B cell (primary cell): ENCODE measurements at regions not wholly inside any gene's neighbourhood (a gene's known extent, or its start where the extent isn't known, plus 50 kb on each side); places are given as distances from the start of the nearest gene placed in this dataset.

Source experiments
- ATAC-seq: fragments of 200-7000 bp; cut with Tn5 transposase; one replicate; pipeline ENCODE4 v1.10.0; 2021; ENCODE audit warnings: low read depth, mild to moderate bottlenecking, moderate number of reproducible peaks, moderate library complexity
- CTCF ChIA-PET: fragments of 350-600 bp; sonication (Branson Sonifier 250); formaldehyde crosslinking; loops from one replicate; lab custom pipeline; 2021; ENCODE audit warnings: antibody characterized with exemption, inconsistent platforms; lab: Charles Lee
- POLR2A ChIA-PET: fragments of 350-600 bp; sonication (Branson Sonifier 250); formaldehyde crosslinking; loops from one replicate; lab custom pipeline; 2021; ENCODE audit warnings: antibody characterized with exemption; lab: Charles Lee
- DNase-seq: peaks from one replicate; pipeline ENCODE4 v3.0.0; 2013
- H2AFZ ChIP-seq: 2 replicates; pipeline ENCODE4 v1.6.1; 2012; ENCODE audit warnings: mild to moderate bottlenecking, low read depth, low read length; ENCODE audit not compliant: insufficient read depth, poor library complexity, severe bottlenecking
- H3K27ac ChIP-seq, 2 donors: 1 replicate in 1 of 2; 2 replicates in 1 of 2; pipeline ENCODE4 v1.5.1; 2012 to 2013; ENCODE audit warnings: low read length in 2 of 2, mild to moderate bottlenecking in 2 of 2, moderate library complexity in 1 of 2
- H3K27me3 ChIP-seq, 4 experiments: fragments of 200-600 bp in 1 of 4; sonication (generic) in 1 of 4; replicated peaks in 1 of 4; 1 replicate in 2 of 4; 2 replicates in 2 of 4; pipeline versions ENCODE4 v1.6.1 to v1.7.0; 2013 to 2016; ENCODE audit warnings: low read length in 3 of 4, mild to moderate bottlenecking in 2 of 4, mixed read lengths in 1 of 4, moderate library complexity in 1 of 4; ENCODE audit not compliant: insufficient read depth in 4 of 4, control insufficient read depth in 3 of 4; ENCODE audit errors: control extremely low read depth in 1 of 4
- H3K36me3 ChIP-seq, 2 experiments: replicated peaks in 1 of 2; 1 replicate in 1 of 2; 2 replicates in 1 of 2; pipeline versions ENCODE4 v1.6.1 to v1.7.1; 2013; ENCODE audit warnings: low read length in 1 of 2; ENCODE audit not compliant: insufficient read depth in 2 of 2, control insufficient read depth in 1 of 2; ENCODE audit errors: control extremely low read depth in 1 of 2, extremely low read depth in 1 of 2
- H3K4me1 ChIP-seq, 2 donors: fragments of 200-600 bp in 1 of 2; sonication (generic) in 1 of 2; 1 replicate in 1 of 2; 2 replicates in 1 of 2; pipeline versions ENCODE4 v1.5.1 to v1.6.1; 2013 to 2017; ENCODE audit warnings: low read length in 2 of 2; ENCODE audit not compliant: control insufficient read depth in 2 of 2, insufficient read depth in 2 of 2
- H3K4me2 ChIP-seq: replicated peaks from 2 replicates; pipeline ENCODE3; 2012; ENCODE audit warnings: mild to moderate bottlenecking, low read depth, low read length; ENCODE audit not compliant: poor library complexity, severe bottlenecking
- H3K4me3 ChIP-seq, 5 experiments: fragments of 200-600 bp in 1 of 5; sonication (generic) in 1 of 5; 1 replicate in 3 of 5; 2 replicates in 2 of 5; pipeline versions ENCODE4 v1.5.1 to v1.7.0; 2011 to 2016; ENCODE audit warnings: low read length in 4 of 5, mild to moderate bottlenecking in 4 of 5, low read depth in 2 of 5, control low read depth in 1 of 5, moderate library complexity in 1 of 5; ENCODE audit not compliant: insufficient read depth in 1 of 5; ENCODE audit errors: control extremely low read depth in 1 of 5, extremely low read depth in 1 of 5
- H3K79me2 ChIP-seq: fragments of 200-600 bp; sonication (generic); one replicate; pipeline ENCODE4 v1.6.0; 2016; ENCODE audit warnings: low read length; ENCODE audit not compliant: control insufficient read depth, insufficient read depth
- H3K9ac ChIP-seq: fragments of 200-600 bp; sonication (generic); 2 replicates; pipeline ENCODE4 v1.6.1; 2017; ENCODE audit warnings: mild to moderate bottlenecking, low read length, moderate library complexity
- H3K9me3 ChIP-seq, 3 donors: one replicate each; pipeline versions ENCODE4 v1.6.1 to v1.7.1; 2013; ENCODE audit warnings: low read length in 2 of 3; ENCODE audit not compliant: control insufficient read depth in 2 of 3, insufficient read depth in 1 of 3; ENCODE audit errors: control extremely low read depth in 1 of 3
- H4K20me1 ChIP-seq: 2 replicates; pipeline ENCODE4 v1.6.0; 2012; ENCODE audit warnings: mild to moderate bottlenecking, low read length; ENCODE audit not compliant: insufficient read depth, control insufficient read depth, poor library complexity, severe bottlenecking
- H3K27ac Mint-ChIP-seq: one replicate; pipeline ENCODE4 v1.8.0; 2021; ENCODE audit warnings: mixed read lengths
- H3K27me3 Mint-ChIP-seq: one replicate; pipeline ENCODE4 v1.8.0; 2021; ENCODE audit warnings: mixed read lengths
- H3K4me1 Mint-ChIP-seq: one replicate; pipeline ENCODE4 v1.8.0; 2021; ENCODE audit warnings: mixed read lengths
- H3K4me3 Mint-ChIP-seq: one replicate; pipeline ENCODE4 v1.8.0; 2021; ENCODE audit warnings: mixed read lengths
- H3K9me3 Mint-ChIP-seq: one replicate; pipeline ENCODE4 v1.8.0; 2022; ENCODE audit warnings: mixed read lengths; ENCODE audit not compliant: insufficient read depth
- CTCF ChIP-seq: fragments of 200-600 bp; IDR thresholded peaks from one replicate; pipeline ENCODE4 v1.8.0; 2022; ENCODE audit warnings: antibody characterized with exemption, mild to moderate bottlenecking
- EZH2 ChIP-seq: IDR thresholded peaks from 2 replicates; pipeline ENCODE4 v1.6.1; 2012; ENCODE audit warnings: borderline replicate concordance, low read depth, mild to moderate bottlenecking, moderate library complexity, low read length; ENCODE audit not compliant: insufficient read depth, poor library complexity, severe bottlenecking
- WGBS: methylation state at CpG from one replicate; pipeline ENCODE4 v1.1.5; 2013; ENCODE audit warnings: missing lambda C conversion rate; ENCODE audit not compliant: insufficient coverage; 5-methylcytosine and 5-hydroxymethylcytosine counted together
- intact Hi-C: fragments of 100-400 bp; cut with micrococcal nuclease; formaldehyde crosslinking; loops from one replicate; pipeline ENCODE4 v1.10.0; 2022

GRCh38 chr10:52376694-52377354 is 62.7 kb downstream of the DKK1 start:
- no peak for ATAC-seq
- TF ChIP-seq CTCF = no peak
- TF ChIP-seq EZH2 = no peak
- no peak overlapping the region for H3K4me3 Mint-ChIP-seq

GRCh38 chr10:52378124-52378523 is 64.0 kb downstream of the DKK1 start:
- POLR2A ChIA-PET = no interaction called here
- no peak overlapping the region for H3K27ac ChIP-seq
- no peak overlapping the region for H2AFZ ChIP-seq
- CTCF ChIA-PET = no interaction called here
- no peaks in the 10 kb centered on the region for H4K20me1 ChIP-seq
- no peak overlapping the region for H3K9ac ChIP-seq
- no peaks in the 10 kb centered on the region for H3K36me3 ChIP-seq
- no peak overlapping the region for H3K4me2 ChIP-seq
- H3K4me3 Mint-ChIP-seq = no peak overlapping the region
- H3K4me3 ChIP-seq = no peak overlapping the region
- H3K27me3 ChIP-seq = no peaks in the 10 kb centered on the region
- 90% methylated on average over 2 of the region's 3 CpGs for WGBS
- H3K4me1 ChIP-seq = no peaks in the 10 kb centered on the region
- DNase-seq (no peak), ATAC-seq (no peak)
- no peaks in the 10 kb centered on the region for H3K79me2 ChIP-seq
- TF ChIP-seq CTCF (no peak), EZH2 (no peak)
- no peak overlapping the region for H3K27ac Mint-ChIP-seq
- no peaks in the 10 kb centered on the region for H3K27me3 Mint-ChIP-seq
- intact Hi-C loops = loop anchor here (1.0 kb wide), 1 partner anchor 10 kb away; no protein-coding TSS in a partner anchor
- no peaks in the 10 kb centered on the region for H3K4me1 Mint-ChIP-seq
- H3K9me3 Mint-ChIP-seq = no peaks in the 10 kb centered on the region
- H3K9me3 ChIP-seq = peaks cover 0 to 11% (median 0%) of the 10 kb centered on the region in 3 donors

More at GRCh38 chr10:52376694-52377354, 62.7 kb downstream of the DKK1 start:
- CTCF ChIA-PET = no interaction called here
- Histone ChIP-seq H3K36me3 (no peaks in the 10 kb centered on the region), H3K27me3 (no peaks in the 10 kb centered on the region), H2AFZ (no peak overlapping the region), H3K4me2 (no peak overlapping the region), H3K4me1 (no peaks in the 10 kb centered on the region), H3K79me2 (no peaks in the 10 kb centered on the region), H3K27ac (no peak overlapping the region), H3K4me3 (no peak overlapping the region), H4K20me1 (no peaks in the 10 kb centered on the region), H3K9ac (no peak overlapping the region), H3K9me3 (peaks cover 0 to 11% (median 0%) of the 10 kb centered on the region in 3 donors)
- no peak for DNase-seq
- POLR2A ChIA-PET = no interaction called here
- Mint-ChIP-seq H3K27me3 (no peaks in the 10 kb centered on the region), H3K27ac (no peak overlapping the region), H3K9me3 (no peaks in the 10 kb centered on the region), H3K4me1 (no peaks in the 10 kb centered on the region)
- intact Hi-C loops = no loop called here
- WGBS = no CpG with 5 or more reads among the region's 2 CpGs
